Activated T-helper 1 cell treated with anti-CD3 and anti-CD28 coated beads, Interleukin-12 subunit alpha, Interleukin-12 subunit beta, Interleukin-2, Interleukin-4 antibody, amounts not matched to agents 30 ng/mL and 10 ng/mL and 1 ng/mL, durations not matched to agents 14 hours and 24 hours and 36 hours (primary cell): ENCODE measurements at regions not wholly inside any gene's neighbourhood (a gene's known extent, or its start where the extent isn't known, plus 50 kb on each side); places are given as distances from the start of the nearest gene placed in this dataset.

Experiments
- DNase-seq: peaks from one replicate; pipeline ENCODE4 v3.0.0; 2021; ENCODE audit warnings: low spot score
- H3K27ac Mint-ChIP-seq: one replicate; pipeline ENCODE4 v1.8.0; 2021; ENCODE audit warnings: mild to moderate bottlenecking, mixed read lengths
- H3K27me3 Mint-ChIP-seq: one replicate; pipeline ENCODE4 v1.8.0; 2022; ENCODE audit warnings: mild to moderate bottlenecking, moderate library complexity, mixed read lengths; ENCODE audit not compliant: insufficient read depth
- H3K36me3 Mint-ChIP-seq: one replicate; pipeline ENCODE4 v1.8.0; 2021; ENCODE audit warnings: low read depth, mixed read lengths
- H3K4me1 Mint-ChIP-seq: one replicate; pipeline ENCODE4 v1.8.0; 2021; ENCODE audit warnings: low read depth, mixed read lengths
- H3K4me3 Mint-ChIP-seq: one replicate; pipeline ENCODE4 v1.8.0; 2021; ENCODE audit warnings: mild to moderate bottlenecking, moderate library complexity, mixed read lengths
- H3K9me3 Mint-ChIP-seq: one replicate; pipeline ENCODE4 v1.8.0; 2021; ENCODE audit warnings: mixed read lengths
- intact Hi-C: fragments of 100-400 bp; cut with micrococcal nuclease; formaldehyde crosslinking; loops from one replicate; pipeline ENCODE4 v1.15.1; 2024

DNA sequence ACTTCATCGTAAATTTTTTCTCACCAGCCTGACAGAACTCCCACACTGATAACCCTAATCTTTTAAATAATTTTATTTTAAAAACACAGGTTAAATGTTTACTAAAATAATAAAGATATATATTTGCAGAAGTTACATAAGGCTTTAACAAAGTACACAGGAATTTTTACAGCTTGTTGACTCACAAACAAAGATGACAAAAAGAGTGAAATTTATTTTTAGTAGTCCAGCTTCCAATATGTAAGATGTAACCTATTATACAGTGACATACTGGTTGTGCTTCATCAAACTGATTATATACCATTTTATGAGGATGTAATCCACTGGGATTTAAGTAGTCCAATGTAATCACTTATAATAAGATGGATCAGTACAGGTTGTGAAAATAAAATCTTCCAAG is 348.9 kb upstream of the SLC39A10 start:
- intact Hi-C loops, result no loop called here
- Mint-ChIP-seq H3K27me3 (peaks cover 4% of the 10 kb centered on the region), H3K36me3 (no peaks in the 10 kb centered on the region), H3K9me3 (no peaks in the 10 kb centered on the region), H3K4me1 (no peaks in the 10 kb centered on the region), H3K27ac (no peak overlapping the region), H3K4me3 (no peak overlapping the region)
- DNase-seq, result no peak

GRCh38 chr2:195307751-195308150 is 349.3 kb upstream of the SLC39A10 start:
- peaks cover 4% of the 10 kb centered on the region for H3K27me3 Mint-ChIP-seq
- H3K4me3 Mint-ChIP-seq, result no peak overlapping the region
- H3K9me3 Mint-ChIP-seq, result no peaks in the 10 kb centered on the region
- DNase-seq, result no peak
- H3K4me1 Mint-ChIP-seq, result no peaks in the 10 kb centered on the region
- H3K27ac Mint-ChIP-seq, result no peak overlapping the region
- H3K36me3 Mint-ChIP-seq, result no peaks in the 10 kb centered on the region
- intact Hi-C loops, result no loop called here

GRCh38 chr2:195304310-195304709 is 352.7 kb upstream of the SLC39A10 start:
- H3K36me3 Mint-ChIP-seq, result no peaks in the 10 kb centered on the region
- no peaks in the 10 kb centered on the region for H3K4me1 Mint-ChIP-seq
- H3K27me3 Mint-ChIP-seq, result peaks cover 3% of the 10 kb centered on the region
- H3K27ac Mint-ChIP-seq, result no peak overlapping the region
- H3K9me3 Mint-ChIP-seq, result no peaks in the 10 kb centered on the region
- no peak overlapping the region for H3K4me3 Mint-ChIP-seq
- DNase-seq, result no peak
- intact Hi-C loops, result no loop called here

- Mint-ChIP-seq H3K4me1 (no peaks in the 10 kb centered on the region), H3K9me3 (no peaks in the 10 kb centered on the region), H3K27me3 (peaks cover 3% of the 10 kb centered on the region), H3K4me3 (no peak overlapping the region), H3K27ac (no peak overlapping the region), H3K36me3 (no peaks in the 10 kb centered on the region)
- intact Hi-C loops, result no loop called here
- no peak for DNase-seq
Observed at GRCh38 chr2:195300631-195301030, 356.4 kb upstream of the SLC39A10 start.

- no peaks in the 10 kb centered on the region for H3K4me1 Mint-ChIP-seq
- H3K27ac Mint-ChIP-seq, result no peak overlapping the region
- DNase-seq, result no peak
- no peak overlapping the region for H3K4me3 Mint-ChIP-seq
- H3K36me3 Mint-ChIP-seq, result no peaks in the 10 kb centered on the region
- H3K9me3 Mint-ChIP-seq, result no peaks in the 10 kb centered on the region
- peaks cover 3% of the 10 kb centered on the region for H3K27me3 Mint-ChIP-seq
- intact Hi-C loops, result no loop called here
Observed at GRCh38 chr2:195299600-195299999, 357.4 kb upstream of the SLC39A10 start.

DNA sequence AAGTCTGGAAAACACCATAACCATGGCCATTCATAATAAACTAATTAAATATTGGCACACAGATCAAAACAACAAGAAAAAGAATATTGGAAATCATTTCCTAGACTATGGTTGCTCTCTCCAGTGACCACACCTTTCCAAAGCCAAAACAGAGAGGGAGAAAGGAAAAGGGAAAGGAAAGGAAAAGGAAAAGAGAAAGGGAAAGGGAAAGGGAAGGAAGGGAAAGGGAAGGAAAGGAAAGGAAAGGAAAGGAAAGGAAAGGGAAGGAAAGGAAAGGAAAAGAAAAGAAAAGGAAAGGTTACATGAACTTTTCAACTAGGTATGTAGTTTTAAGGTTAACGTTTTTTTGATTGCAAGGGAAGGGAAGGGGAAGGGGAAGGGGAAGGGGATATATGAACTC is 360.5 kb upstream of the SLC39A10 start:
- Mint-ChIP-seq H3K27me3 (peaks cover 2% of the 10 kb centered on the region), H3K36me3 (no peaks in the 10 kb centered on the region), H3K27ac (no peak overlapping the region), H3K9me3 (no peaks in the 10 kb centered on the region), H3K4me3 (no peak overlapping the region), H3K4me1 (no peaks in the 10 kb centered on the region)
- no peak for DNase-seq
- intact Hi-C loops, result no loop called here

DNA sequence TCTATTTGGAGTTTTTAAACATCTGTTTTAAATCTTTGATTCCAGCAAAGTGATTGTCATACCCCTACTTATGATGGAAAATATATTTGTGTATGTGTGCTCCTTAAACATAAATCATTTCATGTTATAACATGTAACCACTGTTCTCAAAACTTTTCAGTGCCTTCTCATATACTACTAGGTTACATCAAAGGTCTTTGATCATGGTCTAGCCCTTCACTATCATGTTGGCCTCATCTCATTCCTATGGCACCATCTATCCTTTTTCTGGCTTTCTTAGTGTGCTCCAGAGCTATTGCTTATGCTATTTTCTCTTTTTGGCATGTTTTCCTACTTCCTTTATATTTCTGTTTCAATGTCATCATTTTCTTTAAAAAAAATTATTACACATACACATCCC is 367.9 kb upstream of the SLC39A10 start:
- Mint-ChIP-seq H3K27ac (no peak overlapping the region), H3K27me3 (no peaks in the 10 kb centered on the region), H3K4me3 (no peak overlapping the region), H3K9me3 (no peaks in the 10 kb centered on the region), H3K36me3 (no peaks in the 10 kb centered on the region), H3K4me1 (no peaks in the 10 kb centered on the region)
- intact Hi-C loops, result no loop called here
- no peak for DNase-seq

DNA sequence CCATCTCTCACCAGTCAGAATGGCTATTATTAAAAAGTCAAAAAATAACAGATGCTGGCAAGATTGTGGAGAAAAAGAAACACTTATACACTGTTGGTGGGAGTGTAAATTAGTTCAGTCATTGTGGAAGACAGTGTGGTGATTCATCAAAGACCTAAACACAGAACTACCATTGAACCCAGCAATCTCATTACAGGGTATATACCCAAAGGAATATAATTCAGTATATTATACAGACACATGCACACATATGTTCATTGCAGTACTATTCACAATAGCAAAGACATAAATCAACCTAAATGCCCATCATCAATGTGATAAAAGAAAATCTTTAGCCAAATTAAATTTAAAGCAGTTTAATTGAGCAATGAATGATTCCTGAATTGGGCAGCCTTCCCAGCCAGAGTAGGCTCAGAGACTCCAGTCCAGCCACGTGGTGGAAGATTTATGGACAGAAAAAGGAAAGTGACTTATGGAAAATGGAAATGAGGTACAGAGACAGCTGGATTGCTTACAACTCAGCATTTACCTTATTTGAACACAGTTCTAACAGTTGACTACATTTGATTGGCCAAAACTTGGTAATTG is 377.1 kb upstream of the SLC39A10 start:
- Mint-ChIP-seq H3K27me3 (peaks cover 4% of the 10 kb centered on the region), H3K4me3 (no peak overlapping the region), H3K9me3 (no peaks in the 10 kb centered on the region), H3K27ac (no peak overlapping the region), H3K4me1 (no peaks in the 10 kb centered on the region), H3K36me3 (no peaks in the 10 kb centered on the region)
- intact Hi-C loops, result no loop called here
- DNase-seq, result no peak

GRCh38 chr2:195270466-195271039 is 386.5 kb upstream of the SLC39A10 start:
- peaks cover 8% of the 10 kb centered on the region for H3K27me3 Mint-ChIP-seq
- H3K4me3 Mint-ChIP-seq, result no peak overlapping the region
- DNase-seq, result no peak
- H3K36me3 Mint-ChIP-seq, result no peaks in the 10 kb centered on the region
- H3K9me3 Mint-ChIP-seq, result peaks cover 3% of the 10 kb centered on the region
- intact Hi-C loops, result no loop called here
- no peaks in the 10 kb centered on the region for H3K4me1 Mint-ChIP-seq
- H3K27ac Mint-ChIP-seq, result no peak overlapping the region

- no peaks in the 10 kb centered on the region for H3K36me3 Mint-ChIP-seq
- peaks cover 3% of the 10 kb centered on the region for H3K9me3 Mint-ChIP-seq
- DNase-seq, result no peak
- intact Hi-C loops, result no loop called here
- H3K27me3 Mint-ChIP-seq, result peaks cover 6% of the 10 kb centered on the region
- H3K27ac Mint-ChIP-seq, result no peak overlapping the region
- no peak overlapping the region for H3K4me3 Mint-ChIP-seq
- no peaks in the 10 kb centered on the region for H3K4me1 Mint-ChIP-seq
Observed at GRCh38 chr2:195269220-195269619, 387.8 kb upstream of the SLC39A10 start.

GRCh38 chr2:195257979-195258378 is 399.0 kb upstream of the SLC39A10 start:
- DNase-seq, result no peak
- no peaks in the 10 kb centered on the region for H3K36me3 Mint-ChIP-seq
- no peak overlapping the region for H3K27ac Mint-ChIP-seq
- H3K9me3 Mint-ChIP-seq, result peaks cover 4% of the 10 kb centered on the region
- intact Hi-C loops, result no loop called here
- H3K4me3 Mint-ChIP-seq, result no peak overlapping the region
- no peaks in the 10 kb centered on the region for H3K4me1 Mint-ChIP-seq
- H3K27me3 Mint-ChIP-seq, result no peaks in the 10 kb centered on the region

GRCh38 chr2:195252018-195252417 is 405.0 kb upstream of the SLC39A10 start:
- Mint-ChIP-seq H3K27ac (no peak overlapping the region), H3K27me3 (no peaks in the 10 kb centered on the region), H3K36me3 (no peaks in the 10 kb centered on the region), H3K4me3 (no peak overlapping the region), H3K4me1 (no peaks in the 10 kb centered on the region), H3K9me3 (peaks cover 22% of the 10 kb centered on the region)
- no peak for DNase-seq
- intact Hi-C loops, result no loop called here

DNA sequence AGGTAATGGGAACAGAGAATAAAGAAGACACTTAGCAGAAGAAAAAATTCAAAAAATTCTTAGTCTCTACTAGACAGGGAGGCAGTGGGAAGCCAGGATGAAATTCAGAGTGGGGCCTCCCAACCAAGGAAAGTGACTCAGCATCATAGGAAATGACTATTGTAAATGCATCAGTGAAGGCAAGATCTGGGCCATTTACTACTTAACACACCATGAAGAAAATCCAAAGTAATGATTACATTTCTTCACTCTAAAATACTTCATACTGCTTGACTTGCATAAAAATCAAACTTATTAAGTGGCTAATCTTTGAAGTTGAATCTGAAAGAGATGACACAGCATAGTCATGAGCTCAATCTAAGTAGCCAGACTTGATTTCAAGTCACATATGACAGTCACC is 405.8 kb upstream of the SLC39A10 start:
- H3K4me1 Mint-ChIP-seq, result no peaks in the 10 kb centered on the region
- no peak for DNase-seq
- H3K9me3 Mint-ChIP-seq, result peaks cover 23% of the 10 kb centered on the region
- no peaks in the 10 kb centered on the region for H3K27me3 Mint-ChIP-seq
- H3K4me3 Mint-ChIP-seq, result no peak overlapping the region
- no peak overlapping the region for H3K27ac Mint-ChIP-seq
- intact Hi-C loops, result no loop called here
- no peaks in the 10 kb centered on the region for H3K36me3 Mint-ChIP-seq

- no peak for DNase-seq
- no peak overlapping the region for H3K4me3 Mint-ChIP-seq
- H3K9me3 Mint-ChIP-seq, result peaks cover 4% of the 10 kb centered on the region
- no peak overlapping the region for H3K27ac Mint-ChIP-seq
- H3K36me3 Mint-ChIP-seq, result no peaks in the 10 kb centered on the region
- H3K27me3 Mint-ChIP-seq, result no peaks in the 10 kb centered on the region
- H3K4me1 Mint-ChIP-seq, result no peaks in the 10 kb centered on the region
- intact Hi-C loops, result no loop called here
Observed at GRCh38 chr2:195238826-195239225, 418.2 kb upstream of the SLC39A10 start.
